PFSK-1 (cell line): ENCODE measurements at regions not wholly inside any gene's neighbourhood (a gene's known extent, or its start where the extent isn't known, plus 50 kb on each side); places are given as distances from the start of the nearest gene placed in this dataset.

ENCODE experiments used
- FOXP2 ChIP-seq: optimal IDR thresholded peaks from 2 replicates; pipeline ENCODE3; 2011; ENCODE audit warnings: borderline replicate concordance, control low read depth, inconsistent platforms; ENCODE audit not compliant: insufficient read depth; ENCODE audit errors: extremely low read length, extremely low read depth
- POLR2AphosphoS5 ChIP-seq: IDR thresholded peaks from 2 replicates; pipeline ENCODE4 v1.6.1; 2012; ENCODE audit warnings: low read depth, mild to moderate bottlenecking, control low read depth, low read length, moderate library complexity
- SIN3A ChIP-seq: IDR thresholded peaks from 2 replicates; pipeline ENCODE4 v1.6.1; 2012; ENCODE audit warnings: mild to moderate bottlenecking, low read length, moderate library complexity, borderline replicate concordance; ENCODE audit not compliant: insufficient read depth
- TAF1 ChIP-seq: IDR thresholded peaks from 2 replicates; pipeline ENCODE4 v1.6.1; 2012; ENCODE audit warnings: low read length, control low read depth, borderline replicate concordance; ENCODE audit not compliant: insufficient read depth
- TF ChIP-seq, protein P1 (sequence below), 2 experiments: IDR thresholded peaks; 2 replicates each; pipeline versions ENCODE4 v1.6.1 to v1.8.0; 2011 to 2012; ENCODE audit warnings: low read depth in 2 of 2, low read length in 2 of 2, control low read depth in 1 of 2, inconsistent platforms in 1 of 2, mild to moderate bottlenecking in 1 of 2, moderate library complexity in 1 of 2; ENCODE audit not compliant: insufficient read depth in 1 of 2

- TF ChIP-seq FOXP2 (no peak), TAF1 (no peak), SIN3A (no peak), POLR2AphosphoS5 (no peak)
- TF ChIP-seq, protein P1, sequence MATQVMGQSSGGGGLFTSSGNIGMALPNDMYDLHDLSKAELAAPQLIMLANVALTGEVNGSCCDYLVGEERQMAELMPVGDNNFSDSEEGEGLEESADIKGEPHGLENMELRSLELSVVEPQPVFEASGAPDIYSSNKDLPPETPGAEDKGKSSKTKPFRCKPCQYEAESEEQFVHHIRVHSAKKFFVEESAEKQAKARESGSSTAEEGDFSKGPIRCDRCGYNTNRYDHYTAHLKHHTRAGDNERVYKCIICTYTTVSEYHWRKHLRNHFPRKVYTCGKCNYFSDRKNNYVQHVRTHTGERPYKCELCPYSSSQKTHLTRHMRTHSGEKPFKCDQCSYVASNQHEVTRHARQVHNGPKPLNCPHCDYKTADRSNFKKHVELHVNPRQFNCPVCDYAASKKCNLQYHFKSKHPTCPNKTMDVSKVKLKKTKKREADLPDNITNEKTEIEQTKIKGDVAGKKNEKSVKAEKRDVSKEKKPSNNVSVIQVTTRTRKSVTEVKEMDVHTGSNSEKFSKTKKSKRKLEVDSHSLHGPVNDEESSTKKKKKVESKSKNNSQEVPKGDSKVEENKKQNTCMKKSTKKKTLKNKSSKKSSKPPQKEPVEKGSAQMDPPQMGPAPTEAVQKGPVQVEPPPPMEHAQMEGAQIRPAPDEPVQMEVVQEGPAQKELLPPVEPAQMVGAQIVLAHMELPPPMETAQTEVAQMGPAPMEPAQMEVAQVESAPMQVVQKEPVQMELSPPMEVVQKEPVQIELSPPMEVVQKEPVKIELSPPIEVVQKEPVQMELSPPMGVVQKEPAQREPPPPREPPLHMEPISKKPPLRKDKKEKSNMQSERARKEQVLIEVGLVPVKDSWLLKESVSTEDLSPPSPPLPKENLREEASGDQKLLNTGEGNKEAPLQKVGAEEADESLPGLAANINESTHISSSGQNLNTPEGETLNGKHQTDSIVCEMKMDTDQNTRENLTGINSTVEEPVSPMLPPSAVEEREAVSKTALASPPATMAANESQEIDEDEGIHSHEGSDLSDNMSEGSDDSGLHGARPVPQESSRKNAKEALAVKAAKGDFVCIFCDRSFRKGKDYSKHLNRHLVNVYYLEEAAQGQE (IDR thresholded peaks at IDR 0.05; ENCODE audit: insufficient read depth in 1 of 2, low read depth in 2 of 2, low read length in 2 of 2) = no peak
Measured at GRCh38 chr12:23168459-23168858, 543.5 kb downstream of the ETNK1 start.

GRCh38 chr12:23169012-23169695 is 544.2 kb downstream of the ETNK1 start:
- TF ChIP-seq FOXP2 (no peak), POLR2AphosphoS5 (no peak), SIN3A (no peak), TAF1 (no peak)
- TF ChIP-seq, protein P1 (IDR thresholded peaks at IDR 0.05; ENCODE audit: insufficient read depth in 1 of 2, low read depth in 2 of 2, low read length in 2 of 2) = no peak

DNA sequence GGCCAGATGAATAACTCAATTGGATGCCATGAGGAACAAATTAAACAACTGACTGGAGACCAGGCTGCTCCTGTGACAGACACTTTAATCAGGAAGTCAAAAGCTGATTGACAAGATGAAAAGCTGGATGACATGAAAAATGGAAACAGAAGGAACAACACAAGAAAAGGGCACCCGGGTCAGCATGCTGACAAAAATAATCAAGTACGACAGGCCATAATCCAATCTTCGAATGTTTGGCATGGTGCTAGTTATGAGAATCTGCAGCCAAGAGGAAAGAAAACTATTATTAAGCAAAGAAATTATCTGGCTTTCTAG is 544.7 kb downstream of the ETNK1 start:
- no peak for TF ChIP-seq POLR2AphosphoS5
- no peak for TF ChIP-seq SIN3A
- TF ChIP-seq FOXP2 = no peak
- TF ChIP-seq, protein P1 (IDR thresholded peaks at IDR 0.05; ENCODE audit: insufficient read depth in 1 of 2, low read depth in 2 of 2, low read length in 2 of 2) = no peak
- TF ChIP-seq TAF1 = no peak

DNA sequence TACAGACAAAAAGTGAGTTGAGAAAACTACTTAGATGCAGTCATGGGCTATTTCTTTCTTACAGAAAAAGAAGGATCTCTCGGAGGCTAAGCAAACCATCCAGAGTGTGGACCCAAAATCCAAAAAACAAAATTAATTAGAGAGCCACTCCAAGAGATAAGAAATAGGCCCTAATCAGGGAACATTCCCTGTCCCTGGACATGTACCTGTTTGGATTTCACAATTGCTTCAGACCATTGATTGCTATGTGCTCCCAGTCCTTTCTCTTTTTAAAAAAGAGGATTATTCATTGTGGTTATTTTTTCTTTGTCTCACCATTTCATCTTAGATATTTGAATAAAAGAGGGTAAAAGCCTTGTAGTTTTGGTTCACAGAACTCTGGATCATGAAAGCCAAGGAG is 549.9 kb downstream of the ETNK1 start:
- TF ChIP-seq, protein P1 (IDR thresholded peaks at IDR 0.05; ENCODE audit: insufficient read depth in 1 of 2, low read depth in 2 of 2, low read length in 2 of 2) = no peak
- TF ChIP-seq FOXP2 (no peak), TAF1 (no peak), SIN3A (no peak), POLR2AphosphoS5 (no peak)
